ENCODE measurements at regions not wholly inside any gene's neighbourhood (a gene's known extent, or its start where the extent isn't known, plus 50 kb on each side); places are given as distances from the start of the nearest gene placed in this dataset.

DNA sequence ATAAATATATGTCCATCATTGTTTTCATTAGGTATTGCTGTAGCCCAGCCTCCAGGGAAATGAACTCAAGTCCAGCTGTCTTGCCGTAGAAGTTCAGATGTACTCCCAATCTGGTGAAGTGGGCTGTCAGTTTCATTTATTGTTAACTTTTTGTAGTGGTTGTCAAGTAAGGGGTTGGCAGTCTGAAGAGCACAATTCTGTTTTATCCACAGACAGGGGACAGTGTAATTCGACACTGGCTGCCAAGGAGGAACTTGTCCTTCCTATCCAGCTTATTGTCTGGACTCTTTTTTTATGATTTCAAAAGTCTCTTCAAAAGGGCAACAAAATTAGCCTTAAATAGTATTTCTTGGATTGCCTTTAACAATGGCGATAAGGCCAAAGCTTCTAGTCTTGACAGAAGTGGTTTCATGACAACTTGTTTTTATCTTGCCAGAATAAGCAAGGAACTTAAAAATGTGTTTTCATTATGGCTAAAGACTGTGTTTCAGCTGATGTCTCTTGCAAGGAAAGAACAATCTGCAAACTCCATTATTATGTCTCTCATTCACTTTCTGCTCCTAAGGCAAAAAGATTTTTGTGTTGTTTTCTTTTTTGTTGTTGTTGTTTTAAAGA lies 73.9 kb upstream of the TANC2 start:
- TF ChIP-seq CTCF (IDR thresholded peaks at IDR 0.05) = no peak
- no peak overlapping the region for H3K4me3 Mint-ChIP-seq (ENCODE audit: unreplicated experiment)
- H3K27me3 Mint-ChIP-seq (ENCODE audit: unreplicated experiment) = no peaks in the 10 kb centered on the region
- no peak for DNase-seq (ENCODE audit: extremely low spot score, unreplicated experiment)
- peaks cover 13% of the 10 kb centered on the region for H3K9me3 Mint-ChIP-seq (ENCODE audit: unreplicated experiment)
- H3K27ac Mint-ChIP-seq (ENCODE audit: unreplicated experiment) = peak overlapping the region; percentile 33
- H3K4me1 Mint-ChIP-seq (ENCODE audit: unreplicated experiment) = peaks cover 23% of the 10 kb centered on the region
- no peaks in the 10 kb centered on the region for H3K36me3 Mint-ChIP-seq (ENCODE audit: unreplicated experiment)

GRCh38 chr17:62891659-62892058 lies 74.4 kb upstream of the TANC2 start:
- no peaks in the 10 kb centered on the region for H3K27me3 Mint-ChIP-seq (ENCODE audit: unreplicated experiment)
- peaks cover 13% of the 10 kb centered on the region for H3K9me3 Mint-ChIP-seq (ENCODE audit: unreplicated experiment)
- H3K27ac Mint-ChIP-seq (ENCODE audit: unreplicated experiment) = no peak overlapping the region
- no peak for DNase-seq (ENCODE audit: extremely low spot score, unreplicated experiment)
- no peaks in the 10 kb centered on the region for H3K36me3 Mint-ChIP-seq (ENCODE audit: unreplicated experiment)
- H3K4me1 Mint-ChIP-seq (ENCODE audit: unreplicated experiment) = peaks cover 20% of the 10 kb centered on the region
- no peak overlapping the region for H3K4me3 Mint-ChIP-seq (ENCODE audit: unreplicated experiment)
- TF ChIP-seq CTCF (IDR thresholded peaks at IDR 0.05) = no peak

DNA sequence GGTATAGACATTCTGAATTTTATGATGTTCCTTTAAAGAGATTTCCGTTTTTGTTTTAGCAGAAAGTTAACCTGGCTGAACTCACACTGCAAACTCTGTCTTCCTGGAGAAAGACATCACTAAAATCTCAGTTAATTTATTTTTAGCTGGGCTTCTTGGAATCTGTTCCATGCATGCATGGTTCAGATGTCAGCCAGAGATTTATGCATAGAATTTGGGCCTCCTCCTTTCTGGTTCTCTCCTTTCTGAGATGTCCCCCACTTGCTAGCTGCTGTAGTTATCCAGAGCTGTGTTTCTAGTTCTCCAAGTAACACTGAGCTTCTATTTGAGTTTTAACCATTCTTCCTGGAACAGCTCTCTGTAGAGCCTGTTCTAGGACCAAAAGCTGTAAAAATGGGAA lies 77.3 kb upstream of the TANC2 start:
- peaks cover 13% of the 10 kb centered on the region for H3K9me3 Mint-ChIP-seq (ENCODE audit: unreplicated experiment)
- no peak for TF ChIP-seq CTCF (IDR thresholded peaks at IDR 0.05)
- no peaks in the 10 kb centered on the region for H3K36me3 Mint-ChIP-seq (ENCODE audit: unreplicated experiment)
- H3K27me3 Mint-ChIP-seq (ENCODE audit: unreplicated experiment) = no peaks in the 10 kb centered on the region
- peaks cover 20% of the 10 kb centered on the region for H3K4me1 Mint-ChIP-seq (ENCODE audit: unreplicated experiment)
- DNase-seq (ENCODE audit: extremely low spot score, unreplicated experiment) = peak; percentile 5
- no peak overlapping the region for H3K27ac Mint-ChIP-seq (ENCODE audit: unreplicated experiment)
- no peak overlapping the region for H3K4me3 Mint-ChIP-seq (ENCODE audit: unreplicated experiment)

GRCh38 chr17:62888148-62888547 lies 77.9 kb upstream of the TANC2 start:
- H3K27me3 Mint-ChIP-seq (ENCODE audit: unreplicated experiment) = no peaks in the 10 kb centered on the region
- no peak for DNase-seq (ENCODE audit: extremely low spot score, unreplicated experiment)
- H3K27ac Mint-ChIP-seq (ENCODE audit: unreplicated experiment) = no peak overlapping the region
- no peak for TF ChIP-seq CTCF (IDR thresholded peaks at IDR 0.05)
- H3K4me1 Mint-ChIP-seq (ENCODE audit: unreplicated experiment) = peaks cover 20% of the 10 kb centered on the region
- peaks cover 13% of the 10 kb centered on the region for H3K9me3 Mint-ChIP-seq (ENCODE audit: unreplicated experiment)
- no peak overlapping the region for H3K4me3 Mint-ChIP-seq (ENCODE audit: unreplicated experiment)
- no peaks in the 10 kb centered on the region for H3K36me3 Mint-ChIP-seq (ENCODE audit: unreplicated experiment)

DNA sequence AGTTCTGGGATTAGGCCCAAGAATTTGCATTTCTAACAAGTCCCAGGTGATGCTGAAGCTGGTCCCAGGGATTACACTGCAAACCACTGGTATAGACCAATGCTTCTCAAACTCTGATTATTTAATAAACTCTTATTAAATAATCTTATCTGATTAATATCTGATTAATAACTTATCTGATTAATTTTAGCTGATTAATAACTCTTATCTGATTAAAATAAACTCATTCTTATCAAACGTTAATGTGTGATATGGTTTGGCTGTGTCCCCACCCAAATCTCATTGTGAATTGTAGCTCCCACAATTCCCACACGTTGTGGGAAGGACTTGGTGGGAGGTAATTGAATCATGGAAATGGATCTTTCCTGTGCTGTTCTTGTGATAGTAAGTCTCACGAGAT lies 78.6 kb upstream of the TANC2 start:
- Mint-ChIP-seq H3K9me3 (ENCODE audit: unreplicated experiment) (peaks cover 13% of the 10 kb centered on the region), H3K4me1 (ENCODE audit: unreplicated experiment) (peaks cover 12% of the 10 kb centered on the region), H3K36me3 (ENCODE audit: unreplicated experiment) (no peaks in the 10 kb centered on the region), H3K4me3 (ENCODE audit: unreplicated experiment) (no peak overlapping the region), H3K27ac (ENCODE audit: unreplicated experiment) (no peak overlapping the region), H3K27me3 (ENCODE audit: unreplicated experiment) (no peaks in the 10 kb centered on the region)
- TF ChIP-seq CTCF (IDR thresholded peaks at IDR 0.05) = no peak
- no peak for DNase-seq (ENCODE audit: extremely low spot score, unreplicated experiment)
